Suppressor macrophage treated with lipopolysaccharide for 4 hours (primary cell): ENCODE measurements at regions not wholly inside any gene's neighbourhood (a gene's known extent, or its start where the extent isn't known, plus 50 kb on each side); places are given as distances from the start of the nearest gene placed in this dataset.

ENCODE experiments used
- DNase-seq: peaks from one replicate; pipeline ENCODE4 v3.0.0-alpha.2; 2020

- no peak for DNase-seq
Observed at GRCh38 chr20:60600036-60600435, 641.8 kb downstream of the CDH26 start.

GRCh38 chr20:60624066-60624465, 628.0 kb upstream of the CDH4 start:
- DNase-seq: no peak

GRCh38 chr20:60627751-60628565, 624.1 kb upstream of the CDH4 start:
- no peak for DNase-seq

- DNase-seq: no peak
Observed at GRCh38 chr20:60628749-60629148, 623.3 kb upstream of the CDH4 start.

- DNase-seq: no peak
Observed at GRCh38 chr20:60629206-60629605, 622.9 kb upstream of the CDH4 start.

GRCh38 chr20:60630609-60631008, 621.5 kb upstream of the CDH4 start:
- DNase-seq: no peak

- DNase-seq: no peak
Observed at GRCh38 chr20:60631585-60632287, 620.3 kb upstream of the CDH4 start.

- DNase-seq: peak; percentile 0
Observed at GRCh38 chr20:60632391-60633262, 619.4 kb upstream of the CDH4 start.

GRCh38 chr20:60634491-60635172, 617.4 kb upstream of the CDH4 start:
- DNase-seq: no peak

GRCh38 chr20:60636417-60636816, 615.6 kb upstream of the CDH4 start:
- no peak for DNase-seq

- DNase-seq: no peak
Observed at GRCh38 chr20:60637801-60638200, 614.3 kb upstream of the CDH4 start.

- DNase-seq: no peak
Observed at GRCh38 chr20:60638430-60639098, 613.5 kb upstream of the CDH4 start.

GRCh38 chr20:60641879-60642447, 610.1 kb upstream of the CDH4 start:
- DNase-seq: no peak

- no peak for DNase-seq
Observed at GRCh38 chr20:60642541-60642940, 609.5 kb upstream of the CDH4 start.

GRCh38 chr20:60648556-60648955, 603.5 kb upstream of the CDH4 start:
- no peak for DNase-seq

GRCh38 chr20:60649541-60649940, 602.5 kb upstream of the CDH4 start:
- DNase-seq: peak; percentile 1

- DNase-seq: no peak
Observed at GRCh38 chr20:60650087-60650486, 602.0 kb upstream of the CDH4 start.

- DNase-seq: no peak
Observed at GRCh38 chr20:60652046-60652445, 600.0 kb upstream of the CDH4 start.

- DNase-seq: no peak
Observed at GRCh38 chr20:60652615-60653014, 599.4 kb upstream of the CDH4 start.

GRCh38 chr20:60653111-60653845, 598.8 kb upstream of the CDH4 start:
- DNase-seq: no peak

- no peak for DNase-seq
Observed at GRCh38 chr20:60658681-60659080, 593.4 kb upstream of the CDH4 start.
